ENCODE measurements at regions not wholly inside any gene's neighbourhood (a gene's known extent, or its start where the extent isn't known, plus 50 kb on each side); places are given as distances from the start of the nearest gene placed in this dataset.

DNA sequence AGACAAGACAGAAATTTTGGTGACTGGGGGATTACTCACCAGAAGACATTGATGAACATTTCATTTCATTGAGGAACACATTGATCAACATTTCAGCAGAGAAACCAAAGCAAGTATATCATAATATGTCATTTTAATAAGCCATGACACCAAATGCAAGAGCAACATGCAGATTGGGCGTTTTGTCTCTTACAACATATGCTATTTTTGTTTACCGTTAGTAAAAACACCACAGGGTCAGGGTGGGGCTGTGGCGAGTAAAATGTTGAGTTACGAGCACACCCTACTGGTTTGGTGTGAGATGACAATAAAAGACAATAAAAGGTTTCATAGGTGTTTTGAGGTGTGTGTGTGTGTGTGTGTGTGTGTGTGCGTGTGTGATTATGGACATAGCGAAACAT is 294.5 kb downstream of the PDGFC start:
- POLR2A ChIA-PET: no interaction called here
- DNase-seq: no peak
- Mint-ChIP-seq H3K4me3 (no peak overlapping the region), H3K4me1 (no peaks in the 10 kb centered on the region), H3K27ac (no peak overlapping the region), H3K36me3 (ENCODE audit: low read depth) (no peaks in the 10 kb centered on the region), H3K27me3 (no peaks in the 10 kb centered on the region), H3K9me3 (peaks cover 5% of the 10 kb centered on the region)
- no peak for ATAC-seq (ENCODE audit: low read depth)
- intact Hi-C loops (cut with micrococcal nuclease): no loop called here
- TF ChIP-seq, protein P1, sequence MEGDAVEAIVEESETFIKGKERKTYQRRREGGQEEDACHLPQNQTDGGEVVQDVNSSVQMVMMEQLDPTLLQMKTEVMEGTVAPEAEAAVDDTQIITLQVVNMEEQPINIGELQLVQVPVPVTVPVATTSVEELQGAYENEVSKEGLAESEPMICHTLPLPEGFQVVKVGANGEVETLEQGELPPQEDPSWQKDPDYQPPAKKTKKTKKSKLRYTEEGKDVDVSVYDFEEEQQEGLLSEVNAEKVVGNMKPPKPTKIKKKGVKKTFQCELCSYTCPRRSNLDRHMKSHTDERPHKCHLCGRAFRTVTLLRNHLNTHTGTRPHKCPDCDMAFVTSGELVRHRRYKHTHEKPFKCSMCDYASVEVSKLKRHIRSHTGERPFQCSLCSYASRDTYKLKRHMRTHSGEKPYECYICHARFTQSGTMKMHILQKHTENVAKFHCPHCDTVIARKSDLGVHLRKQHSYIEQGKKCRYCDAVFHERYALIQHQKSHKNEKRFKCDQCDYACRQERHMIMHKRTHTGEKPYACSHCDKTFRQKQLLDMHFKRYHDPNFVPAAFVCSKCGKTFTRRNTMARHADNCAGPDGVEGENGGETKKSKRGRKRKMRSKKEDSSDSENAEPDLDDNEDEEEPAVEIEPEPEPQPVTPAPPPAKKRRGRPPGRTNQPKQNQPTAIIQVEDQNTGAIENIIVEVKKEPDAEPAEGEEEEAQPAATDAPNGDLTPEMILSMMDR (IDR thresholded peaks at IDR 0.05): no peak
- CTCF ChIA-PET: no interaction called here

DNA sequence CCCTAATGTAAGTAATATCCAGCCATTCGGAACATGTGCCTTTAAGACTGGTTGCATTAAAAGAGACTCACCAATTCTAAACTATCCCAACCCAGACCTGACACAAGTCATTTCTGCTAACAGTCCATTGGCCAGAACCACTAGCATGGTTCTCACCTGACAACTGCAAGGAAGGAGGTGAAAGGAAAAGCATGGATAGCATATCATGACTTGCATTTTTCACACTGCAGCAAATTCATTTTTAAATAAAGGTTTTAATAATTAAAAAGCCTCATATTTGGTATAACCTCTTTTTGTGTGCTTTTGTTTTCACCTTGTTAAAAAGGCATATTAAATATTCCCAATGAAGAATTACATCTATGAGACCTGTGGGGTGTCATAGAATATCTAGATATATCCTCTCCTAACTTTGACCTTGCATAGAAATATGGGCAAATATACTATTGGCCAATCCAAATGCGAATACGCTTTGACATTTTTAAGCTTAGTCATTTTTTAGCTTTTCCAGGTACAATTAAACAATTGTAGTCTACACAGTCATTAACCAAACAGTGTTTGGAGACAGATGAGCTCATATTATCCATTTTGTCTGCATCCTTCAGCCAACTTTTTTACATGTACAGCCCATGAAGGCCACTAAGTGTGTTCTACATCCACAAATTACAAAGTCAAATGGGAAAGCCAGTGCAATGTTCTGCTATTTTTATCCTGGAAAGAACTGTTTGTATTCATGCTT is 295.3 kb downstream of the PDGFC start:
- no peak overlapping the region for H3K4me3 Mint-ChIP-seq
- CTCF ChIA-PET: no interaction called here
- TF ChIP-seq, protein P1 (IDR thresholded peaks at IDR 0.05): no peak
- ATAC-seq (ENCODE audit: low read depth): no peak
- no peak for DNase-seq
- no peaks in the 10 kb centered on the region for H3K27me3 Mint-ChIP-seq
- intact Hi-C loops (cut with micrococcal nuclease): no loop called here
- H3K9me3 Mint-ChIP-seq: peaks cover 5% of the 10 kb centered on the region
- H3K27ac Mint-ChIP-seq: no peak overlapping the region
- H3K36me3 Mint-ChIP-seq (ENCODE audit: low read depth): no peaks in the 10 kb centered on the region
- H3K4me1 Mint-ChIP-seq: no peaks in the 10 kb centered on the region
- POLR2A ChIA-PET: no interaction called here

DNA sequence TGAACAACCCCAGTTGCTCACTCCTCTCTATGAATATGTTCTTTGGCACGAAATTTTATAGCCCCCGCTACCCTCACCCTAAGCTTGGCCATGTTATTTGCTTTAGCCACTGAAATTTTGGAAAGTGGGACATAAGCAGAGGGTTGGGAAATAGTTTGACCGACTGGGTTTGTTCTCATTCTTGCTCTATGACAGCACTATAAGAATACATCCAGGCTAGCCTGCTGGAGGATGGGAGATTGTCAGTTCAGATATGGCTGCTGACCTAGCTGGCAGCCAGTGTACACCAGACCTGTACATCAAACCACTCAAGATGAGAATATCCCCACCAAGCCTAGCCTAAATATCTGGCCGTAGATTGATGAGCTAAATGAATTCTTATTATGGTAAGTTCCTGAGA is 298.1 kb downstream of the PDGFC start:
- H3K4me3 Mint-ChIP-seq: no peak overlapping the region
- no peaks in the 10 kb centered on the region for H3K36me3 Mint-ChIP-seq (ENCODE audit: low read depth)
- no peaks in the 10 kb centered on the region for H3K27me3 Mint-ChIP-seq

DNA sequence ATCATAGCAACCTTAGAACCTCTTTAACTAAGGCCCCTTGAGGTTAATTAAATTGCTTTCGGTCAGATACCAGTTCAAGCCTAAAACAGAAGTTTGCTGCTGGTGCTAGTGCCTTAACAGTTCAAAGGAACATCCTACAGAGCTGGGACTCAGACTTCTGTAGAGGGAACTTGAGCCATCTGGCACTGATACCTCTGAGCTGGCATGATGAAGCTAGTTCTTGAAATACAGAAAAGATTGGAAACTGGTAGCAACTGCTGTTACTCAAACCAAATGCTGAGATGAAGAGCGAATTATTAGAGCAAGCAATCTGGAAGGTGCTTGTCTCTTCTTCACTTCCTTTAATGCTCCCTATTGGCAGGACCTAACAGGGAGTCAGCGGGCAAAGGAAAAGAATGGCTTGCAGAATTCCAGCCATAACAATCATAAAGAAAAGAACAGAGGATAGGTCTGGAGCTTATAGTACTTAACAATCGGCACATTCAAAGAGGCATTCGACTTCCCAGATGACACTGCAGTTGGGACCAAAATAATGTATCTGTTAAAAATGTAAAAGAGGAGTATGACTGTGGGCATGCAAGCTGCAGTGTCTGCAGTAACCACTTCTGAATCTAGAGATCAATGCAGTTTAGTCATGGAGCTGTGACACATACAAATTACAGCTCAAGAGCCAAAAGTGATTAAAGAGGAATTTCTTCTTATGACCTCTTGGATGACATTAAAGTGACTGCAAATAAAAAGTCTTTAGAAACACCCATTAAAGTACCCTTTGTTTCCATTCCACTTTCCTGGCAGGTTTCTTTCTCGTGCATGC is 298.9 kb downstream of the PDGFC start:
- ChIA-PET CTCF (no interaction called here), POLR2A (no interaction called here)
- intact Hi-C loops (cut with micrococcal nuclease): no loop called here
- TF ChIP-seq, protein P1 (IDR thresholded peaks at IDR 0.05): no peak
- DNase-seq: no peak
- Mint-ChIP-seq H3K36me3 (ENCODE audit: low read depth) (no peaks in the 10 kb centered on the region), H3K4me3 (no peak overlapping the region), H3K27ac (no peak overlapping the region), H3K27me3 (no peaks in the 10 kb centered on the region), H3K9me3 (peaks cover 5% of the 10 kb centered on the region), H3K4me1 (no peaks in the 10 kb centered on the region)
- no peak for ATAC-seq (ENCODE audit: low read depth)

More for the DNA sequence above, 298.1 kb downstream of the PDGFC start:
- no peaks in the 10 kb centered on the region for H3K4me1 Mint-ChIP-seq
- H3K27ac Mint-ChIP-seq: no peak overlapping the region
- CTCF ChIA-PET: no interaction called here
- DNase-seq (no peak), ATAC-seq (ENCODE audit: low read depth) (no peak)
- POLR2A ChIA-PET: no interaction called here
- intact Hi-C loops (cut with micrococcal nuclease): no loop called here
- TF ChIP-seq, protein P1 (IDR thresholded peaks at IDR 0.05): no peak
- peaks cover 5% of the 10 kb centered on the region for H3K9me3 Mint-ChIP-seq

DNA sequence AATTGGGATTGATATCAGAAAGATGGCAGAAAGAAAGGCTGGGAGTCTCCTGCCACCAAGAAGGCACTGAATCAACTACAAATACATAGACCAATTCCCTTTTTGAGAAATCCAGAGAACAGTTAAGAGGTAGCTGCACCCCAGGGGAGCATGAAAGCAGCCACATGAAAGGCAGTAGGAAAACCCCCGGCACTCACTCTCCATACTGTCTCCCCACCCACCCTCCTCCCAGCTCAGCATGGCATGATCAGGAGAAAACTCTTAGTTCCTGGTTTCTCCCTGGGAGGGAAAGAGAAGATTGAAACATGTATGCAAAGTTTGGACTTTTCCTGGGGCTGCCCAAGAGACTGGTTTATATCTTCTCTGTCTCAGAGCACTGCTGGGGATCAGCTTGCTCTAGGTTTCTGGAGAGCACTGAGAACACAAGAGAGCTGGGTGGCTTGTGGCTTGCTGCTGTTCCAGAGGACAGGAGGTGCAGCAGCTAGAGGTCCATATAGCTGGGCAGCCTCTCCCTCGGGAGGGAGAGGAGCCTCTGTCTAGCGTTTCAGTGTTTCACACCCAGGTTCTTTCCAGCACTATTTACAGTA is 305.7 kb downstream of the PDGFC start:
- TF ChIP-seq, protein P1 (IDR thresholded peaks at IDR 0.05): no peak
- H3K4me1 Mint-ChIP-seq: no peaks in the 10 kb centered on the region
- H3K4me3 Mint-ChIP-seq: no peak overlapping the region
- no peaks in the 10 kb centered on the region for H3K9me3 Mint-ChIP-seq
- DNase-seq (no peak), ATAC-seq (ENCODE audit: low read depth) (no peak)
- CTCF ChIA-PET: no interaction called here
- intact Hi-C loops (cut with micrococcal nuclease): no loop called here
- no peak overlapping the region for H3K27ac Mint-ChIP-seq
- H3K36me3 Mint-ChIP-seq (ENCODE audit: low read depth): no peaks in the 10 kb centered on the region
- POLR2A ChIA-PET: no interaction called here
- no peaks in the 10 kb centered on the region for H3K27me3 Mint-ChIP-seq

All from activated B cell treated with CpG ODN at 0.5 μM for 24 hours (primary cell).